GM06990 (cell line): ENCODE measurements at regions not wholly inside any gene's neighbourhood (a gene's known extent, or its start where the extent isn't known, plus 50 kb on each side); places are given as distances from the start of the nearest gene placed in this dataset.

Experiments
- DNase-seq: peaks from one replicate; pipeline ENCODE4 v3.0.0-alpha.2; 2011; ENCODE audit not compliant: insufficient read length; ENCODE audit errors: extremely low read depth
- H3K27me3 ChIP-seq: replicated peaks from 2 replicates; pipeline ENCODE4 v1.6.0; 2011; ENCODE audit warnings: low read length; ENCODE audit not compliant: control insufficient read depth, insufficient read depth
- H3K36me3 ChIP-seq: 2 replicates; pipeline ENCODE4 v1.5.1; 2011; ENCODE audit warnings: low read length; ENCODE audit not compliant: control insufficient read depth, insufficient read depth
- H3K4me3 ChIP-seq: replicated peaks from 2 replicates; pipeline ENCODE4 v1.5.1; 2011; ENCODE audit warnings: low read depth, mild to moderate bottlenecking, control low read depth, low read length
- TF ChIP-seq, protein P1 (sequence below): IDR thresholded peaks from 2 replicates; pipeline ENCODE4 v1.5.1; 2011; ENCODE audit warnings: low read length, control low read depth, mild to moderate bottlenecking, inconsistent platforms; ENCODE audit not compliant: insufficient read depth, poor library complexity, severe bottlenecking

DNA sequence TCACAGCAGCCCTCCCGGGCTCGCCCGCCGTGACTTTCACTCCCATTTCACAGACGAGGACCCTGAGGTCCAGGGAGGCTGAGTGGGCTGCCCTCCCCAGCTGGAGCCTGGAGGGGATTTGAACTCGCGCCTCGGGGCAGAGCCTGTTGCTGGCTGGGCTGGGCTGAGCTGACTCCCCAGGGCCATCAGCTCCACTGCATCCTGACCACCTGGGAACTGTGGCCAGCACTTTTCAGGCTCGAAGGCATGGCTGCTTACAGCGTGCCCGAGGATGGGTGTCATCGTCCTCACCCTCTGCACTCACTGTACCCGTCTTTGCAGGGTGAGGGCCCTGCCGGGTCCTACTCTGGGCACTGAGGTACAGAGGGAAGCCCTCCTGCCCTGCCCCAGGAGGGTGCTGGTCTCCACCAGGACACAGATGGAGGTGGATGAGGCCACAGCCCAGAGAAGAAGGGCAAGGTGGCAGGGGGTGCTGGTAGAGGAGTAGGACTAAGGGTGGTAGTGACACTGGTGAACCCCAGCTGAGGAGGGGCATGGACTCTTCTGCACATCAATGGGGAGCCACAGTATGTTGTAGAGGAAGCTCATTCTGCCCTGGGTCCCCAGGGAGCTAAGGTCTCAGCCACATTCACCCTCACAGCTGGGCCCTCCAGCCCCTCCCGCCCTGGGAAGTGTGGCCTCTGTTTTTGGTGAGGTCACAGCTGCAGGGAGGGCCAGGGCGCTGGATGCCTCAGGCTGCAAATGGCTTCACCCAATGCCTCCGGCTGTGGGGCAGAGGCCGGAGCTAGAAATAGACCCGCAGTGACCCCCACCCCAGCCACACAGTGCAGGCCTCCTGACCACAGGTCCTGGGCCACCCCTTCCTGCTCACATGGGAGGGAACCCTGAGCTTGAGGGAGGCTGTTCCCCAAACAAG is 365.1 kb upstream of the SFSWAP start:
- no peak for DNase-seq
- H3K36me3 ChIP-seq, result no peaks in the 10 kb centered on the region
- TF ChIP-seq, protein P1, sequence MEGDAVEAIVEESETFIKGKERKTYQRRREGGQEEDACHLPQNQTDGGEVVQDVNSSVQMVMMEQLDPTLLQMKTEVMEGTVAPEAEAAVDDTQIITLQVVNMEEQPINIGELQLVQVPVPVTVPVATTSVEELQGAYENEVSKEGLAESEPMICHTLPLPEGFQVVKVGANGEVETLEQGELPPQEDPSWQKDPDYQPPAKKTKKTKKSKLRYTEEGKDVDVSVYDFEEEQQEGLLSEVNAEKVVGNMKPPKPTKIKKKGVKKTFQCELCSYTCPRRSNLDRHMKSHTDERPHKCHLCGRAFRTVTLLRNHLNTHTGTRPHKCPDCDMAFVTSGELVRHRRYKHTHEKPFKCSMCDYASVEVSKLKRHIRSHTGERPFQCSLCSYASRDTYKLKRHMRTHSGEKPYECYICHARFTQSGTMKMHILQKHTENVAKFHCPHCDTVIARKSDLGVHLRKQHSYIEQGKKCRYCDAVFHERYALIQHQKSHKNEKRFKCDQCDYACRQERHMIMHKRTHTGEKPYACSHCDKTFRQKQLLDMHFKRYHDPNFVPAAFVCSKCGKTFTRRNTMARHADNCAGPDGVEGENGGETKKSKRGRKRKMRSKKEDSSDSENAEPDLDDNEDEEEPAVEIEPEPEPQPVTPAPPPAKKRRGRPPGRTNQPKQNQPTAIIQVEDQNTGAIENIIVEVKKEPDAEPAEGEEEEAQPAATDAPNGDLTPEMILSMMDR, result no peak
- H3K27me3 ChIP-seq, result no peaks in the 10 kb centered on the region; the same call in 1 of the 2 replicates
- no peak overlapping the region for H3K4me3 ChIP-seq

DNA sequence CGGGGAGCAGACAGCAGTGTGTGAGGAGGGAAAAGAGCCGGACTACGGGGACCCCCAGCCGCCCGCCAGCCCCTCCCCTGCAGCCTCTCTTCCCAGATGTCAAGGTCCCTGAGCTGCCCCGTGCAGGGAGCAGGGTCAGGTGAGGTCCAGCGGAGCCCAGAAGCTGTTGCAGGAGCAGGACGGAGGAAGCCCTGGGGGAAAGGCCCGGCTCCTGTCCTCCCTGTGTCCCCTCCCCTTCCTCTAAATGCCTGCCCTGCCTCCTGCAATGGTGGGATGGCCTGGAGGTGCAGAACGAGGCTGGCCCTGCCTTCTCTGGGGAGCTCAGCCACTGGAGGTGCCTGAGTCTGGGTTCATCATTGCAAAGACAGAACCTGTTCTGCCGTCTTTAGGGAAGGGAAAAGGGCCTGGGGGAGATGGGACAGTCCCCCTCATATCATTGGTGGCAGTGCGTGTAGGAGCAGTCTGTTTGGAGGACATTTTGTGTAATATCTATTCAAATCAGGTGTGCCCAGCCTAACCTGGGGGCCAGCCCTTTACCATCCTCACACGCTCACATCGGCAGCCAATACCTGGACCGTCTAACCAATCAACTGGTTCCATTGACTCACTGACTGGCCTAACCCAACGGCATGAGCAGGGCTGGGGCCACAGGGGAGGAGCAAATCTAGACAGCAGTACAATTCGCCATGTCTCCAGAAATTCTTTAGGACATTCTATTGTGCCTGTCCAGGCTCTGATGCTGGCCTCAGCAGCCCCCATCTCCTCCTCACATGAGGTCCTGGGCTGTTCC is 364.1 kb upstream of the SFSWAP start:
- no peaks in the 10 kb centered on the region; the same call in 1 of the 2 replicates for H3K27me3 ChIP-seq
- no peak for DNase-seq
- TF ChIP-seq, protein P1, result no peak
- no peaks in the 10 kb centered on the region for H3K36me3 ChIP-seq
- no peak overlapping the region for H3K4me3 ChIP-seq

DNA sequence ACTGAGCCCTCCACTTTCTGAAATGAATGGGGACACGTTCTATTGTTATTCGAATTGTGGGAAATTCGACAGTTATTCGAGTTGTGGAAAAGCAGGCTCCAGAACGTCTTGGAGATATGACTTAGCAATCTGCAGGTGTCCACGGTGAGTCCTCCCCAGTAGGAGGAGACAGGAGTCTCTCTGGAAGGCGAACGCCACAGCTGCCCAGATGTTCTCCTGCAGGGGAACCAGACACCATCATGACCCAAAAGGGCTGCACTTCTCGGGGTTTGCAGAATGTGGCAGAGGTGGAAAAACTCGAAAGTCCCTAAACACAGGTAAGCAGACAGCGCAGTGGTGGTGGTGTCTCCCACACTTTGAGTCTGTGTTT is 363.6 kb upstream of the SFSWAP start:
- Histone ChIP-seq H3K4me3 (no peak overlapping the region), H3K36me3 (no peaks in the 10 kb centered on the region), H3K27me3 (no peaks in the 10 kb centered on the region; the same call in 1 of the 2 replicates)
- DNase-seq, result no peak
- TF ChIP-seq, protein P1, result no peak

DNA sequence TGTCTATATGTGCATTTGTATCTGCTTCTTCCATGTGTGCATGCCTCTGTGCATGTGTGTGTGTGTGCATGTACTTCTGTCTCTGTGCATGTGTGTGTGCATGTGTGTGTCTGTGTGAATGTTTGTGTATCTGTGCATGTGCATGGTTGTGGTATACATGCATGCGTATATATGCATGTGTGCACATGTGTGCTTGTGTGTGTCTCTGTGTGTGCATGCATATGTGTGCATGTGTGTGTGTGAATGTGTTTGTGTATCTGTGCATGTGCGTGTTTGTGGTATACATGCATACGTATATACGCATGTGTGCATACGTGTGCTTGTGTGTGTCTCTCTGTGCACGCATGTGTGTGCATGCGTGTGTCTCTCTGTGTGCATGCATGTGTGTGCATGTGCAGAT is 363.2 kb upstream of the SFSWAP start:
- no peak for DNase-seq
- H3K4me3 ChIP-seq, result no peak overlapping the region
- TF ChIP-seq, protein P1, result no peak
- H3K36me3 ChIP-seq, result no peaks in the 10 kb centered on the region
- no peaks in the 10 kb centered on the region; the same call in 1 of the 2 replicates for H3K27me3 ChIP-seq

DNA sequence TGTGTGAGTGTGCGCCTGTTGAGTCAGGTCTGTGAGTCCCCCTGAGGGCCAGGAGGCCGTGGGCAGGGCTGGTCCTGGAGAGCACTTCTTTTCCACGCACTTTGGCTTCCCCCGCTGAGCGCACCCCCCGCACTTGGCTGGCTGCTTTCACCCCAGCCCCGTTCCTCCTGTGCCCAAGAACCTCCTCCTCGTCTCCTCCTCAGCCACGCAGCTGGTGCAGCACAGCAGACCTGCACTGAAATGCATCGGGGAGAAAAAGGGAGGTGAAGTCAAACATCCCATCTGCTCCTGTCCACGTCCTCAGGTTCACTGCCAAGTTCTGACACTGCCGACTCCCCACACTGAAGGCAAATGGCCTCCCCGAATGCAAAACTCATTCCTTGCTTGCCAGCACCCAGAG is 362.7 kb upstream of the SFSWAP start:
- Histone ChIP-seq H3K4me3 (no peak overlapping the region), H3K36me3 (no peaks in the 10 kb centered on the region), H3K27me3 (no peaks in the 10 kb centered on the region; the same call in 1 of the 2 replicates)
- TF ChIP-seq, protein P1, result no peak
- DNase-seq, result no peak
